ENCODE measurements at regions not wholly inside any gene's neighbourhood (a gene's known extent, or its start where the extent isn't known, plus 50 kb on each side); places are given as distances from the start of the nearest gene placed in this dataset.

DNA sequence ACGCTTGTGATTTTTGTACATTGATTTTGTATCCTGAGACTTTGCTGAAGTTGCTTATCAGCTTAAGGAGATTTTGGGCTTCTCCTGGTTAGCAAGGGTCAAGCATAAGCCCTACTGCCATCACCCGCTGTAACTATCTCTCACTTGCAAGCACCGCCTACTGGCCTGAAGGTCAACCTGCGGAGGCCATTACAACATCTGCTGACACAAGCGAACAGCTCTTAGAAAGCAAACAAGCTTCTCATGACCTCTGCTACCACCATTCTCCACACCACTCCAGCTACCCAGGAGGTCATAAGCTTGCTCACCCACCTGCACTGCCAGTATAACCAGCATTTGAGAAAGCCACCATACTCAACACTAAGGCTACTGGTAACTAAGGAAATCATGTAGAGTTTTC, 288.4 kb upstream of the KIRREL3 start:
- no peak for DNase-seq (ENCODE audit: low read depth)
- TF ChIP-seq, protein P1, sequence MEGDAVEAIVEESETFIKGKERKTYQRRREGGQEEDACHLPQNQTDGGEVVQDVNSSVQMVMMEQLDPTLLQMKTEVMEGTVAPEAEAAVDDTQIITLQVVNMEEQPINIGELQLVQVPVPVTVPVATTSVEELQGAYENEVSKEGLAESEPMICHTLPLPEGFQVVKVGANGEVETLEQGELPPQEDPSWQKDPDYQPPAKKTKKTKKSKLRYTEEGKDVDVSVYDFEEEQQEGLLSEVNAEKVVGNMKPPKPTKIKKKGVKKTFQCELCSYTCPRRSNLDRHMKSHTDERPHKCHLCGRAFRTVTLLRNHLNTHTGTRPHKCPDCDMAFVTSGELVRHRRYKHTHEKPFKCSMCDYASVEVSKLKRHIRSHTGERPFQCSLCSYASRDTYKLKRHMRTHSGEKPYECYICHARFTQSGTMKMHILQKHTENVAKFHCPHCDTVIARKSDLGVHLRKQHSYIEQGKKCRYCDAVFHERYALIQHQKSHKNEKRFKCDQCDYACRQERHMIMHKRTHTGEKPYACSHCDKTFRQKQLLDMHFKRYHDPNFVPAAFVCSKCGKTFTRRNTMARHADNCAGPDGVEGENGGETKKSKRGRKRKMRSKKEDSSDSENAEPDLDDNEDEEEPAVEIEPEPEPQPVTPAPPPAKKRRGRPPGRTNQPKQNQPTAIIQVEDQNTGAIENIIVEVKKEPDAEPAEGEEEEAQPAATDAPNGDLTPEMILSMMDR (conservative IDR thresholded peaks at IDR 0.05; ENCODE audit: low read length) = no peak
- H3K4me3 ChIP-seq (ENCODE audit: low read length) = no peak overlapping the region

DNA sequence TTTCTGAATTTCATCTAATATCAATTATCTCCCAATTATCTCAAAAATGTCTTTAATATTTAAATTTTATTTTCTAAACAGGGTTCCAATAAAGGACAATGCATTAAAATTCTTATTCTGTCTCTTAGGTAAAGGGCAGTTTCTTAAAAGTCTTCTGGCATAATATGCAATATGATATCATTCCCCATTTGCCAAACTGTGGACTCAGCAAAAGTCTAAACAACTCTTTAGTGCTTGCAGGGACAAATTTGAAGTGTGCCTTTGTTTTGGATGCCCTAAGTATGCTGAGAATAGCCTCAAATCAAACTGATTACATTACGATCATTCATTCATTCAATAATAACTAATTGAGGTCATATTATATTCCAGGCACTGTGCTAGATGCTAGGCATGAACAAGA, 281.0 kb upstream of the KIRREL3 start:
- DNase-seq (ENCODE audit: low read depth) = no peak
- no peak overlapping the region for H3K4me3 ChIP-seq (ENCODE audit: low read length)
- TF ChIP-seq, protein P1 (conservative IDR thresholded peaks at IDR 0.05; ENCODE audit: low read length) = no peak

DNA sequence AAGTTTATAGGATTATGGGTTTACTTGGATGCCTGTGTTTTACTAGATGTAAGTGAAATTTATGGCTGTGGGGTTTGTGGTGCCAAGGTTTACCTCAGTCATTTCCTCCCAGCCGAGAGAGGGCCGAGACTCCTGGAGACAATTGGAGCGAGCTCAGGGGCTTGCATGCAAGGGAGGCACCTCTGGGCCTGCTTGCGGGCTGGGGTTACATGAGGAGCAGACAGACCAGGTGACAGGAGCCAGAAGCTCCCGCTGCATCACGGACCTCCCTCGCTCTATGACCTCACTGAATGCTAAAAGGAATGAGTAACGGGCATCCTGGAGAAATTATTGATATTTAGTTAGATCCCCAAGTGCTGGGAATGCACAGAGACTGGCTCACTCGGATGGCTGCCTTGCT, 275.2 kb upstream of the KIRREL3 start:
- H3K4me3 ChIP-seq (ENCODE audit: low read length) = no peak overlapping the region
- DNase-seq (ENCODE audit: low read depth) = no peak
- TF ChIP-seq, protein P1 (conservative IDR thresholded peaks at IDR 0.05; ENCODE audit: low read length) = no peak

DNA sequence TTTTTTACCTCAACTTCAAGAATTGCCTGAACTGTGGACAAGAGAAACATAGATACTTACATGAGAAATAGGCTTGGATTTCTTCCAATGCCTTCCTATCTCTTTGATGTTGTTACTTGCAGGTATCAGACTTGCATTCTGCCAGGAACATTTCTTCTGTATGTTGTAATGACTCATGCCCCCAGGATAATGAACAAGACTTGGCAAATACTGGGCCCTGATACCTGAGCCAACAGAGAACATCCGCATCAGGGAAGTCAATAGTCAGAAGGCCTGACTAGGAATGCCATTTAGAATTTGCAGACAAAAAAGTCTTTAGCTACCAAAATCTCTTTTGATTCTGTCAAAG, 273.7 kb upstream of the KIRREL3 start:
- DNase-seq (ENCODE audit: low read depth) = no peak
- no peak overlapping the region for H3K4me3 ChIP-seq (ENCODE audit: low read length)
- TF ChIP-seq, protein P1 (conservative IDR thresholded peaks at IDR 0.05; ENCODE audit: low read length) = no peak

DNA sequence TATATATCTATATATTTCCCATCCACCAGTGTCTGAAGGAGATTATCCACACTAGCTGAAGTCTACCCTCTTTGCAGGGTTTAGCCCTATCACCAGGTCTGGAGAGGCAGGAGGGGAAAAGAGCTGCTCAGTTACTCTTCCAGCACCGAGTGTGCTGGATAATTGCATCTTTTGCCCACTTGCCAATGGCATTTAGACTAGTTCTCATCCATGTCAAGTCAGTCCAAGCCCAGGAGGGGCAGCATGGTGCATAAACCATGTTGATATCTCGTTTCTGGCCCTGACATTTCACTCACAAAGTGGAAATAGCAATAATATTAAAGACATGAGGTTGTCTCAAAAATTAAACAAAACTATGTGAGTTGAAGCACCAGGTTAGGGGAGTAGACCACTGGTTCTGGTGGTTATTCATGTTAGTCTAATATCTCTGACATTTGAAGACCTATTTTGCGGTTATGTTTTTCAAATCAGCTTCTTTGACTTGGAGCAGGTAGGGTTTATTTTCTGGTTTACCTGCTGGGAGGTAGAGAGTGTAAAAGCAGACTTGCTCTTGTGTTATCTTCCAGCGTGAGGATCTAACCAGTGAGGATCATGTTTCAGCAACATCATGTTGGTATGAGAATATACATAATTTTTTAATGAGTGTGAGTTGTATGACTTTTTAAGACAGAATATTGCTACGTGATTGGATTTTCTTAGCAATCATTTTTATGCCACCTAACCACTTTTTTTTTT, 273.2 kb upstream of the KIRREL3 start:
- no peak overlapping the region for H3K4me3 ChIP-seq (ENCODE audit: low read length)
- DNase-seq (ENCODE audit: low read depth) = no peak
- TF ChIP-seq, protein P1 (conservative IDR thresholded peaks at IDR 0.05; ENCODE audit: low read length) = no peak

DNA sequence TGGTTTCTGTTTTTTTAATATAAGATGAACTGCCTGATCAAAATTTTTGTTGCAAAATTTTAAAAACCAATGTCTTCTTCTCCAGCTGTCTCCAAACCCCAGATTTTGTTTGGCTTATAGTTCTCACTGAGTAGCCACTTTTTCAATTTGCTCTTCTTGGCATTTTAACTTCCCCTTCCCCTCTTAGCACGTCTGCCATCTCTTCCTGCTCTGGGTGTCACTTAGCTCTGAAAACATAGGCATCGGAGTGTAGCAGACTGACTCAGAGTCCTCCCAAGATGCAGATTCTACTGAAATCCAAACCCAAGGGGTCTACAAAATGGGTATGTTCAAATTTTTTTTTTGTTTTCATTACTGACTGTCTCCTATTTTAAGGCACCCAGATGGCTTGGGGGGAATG, 270.3 kb upstream of the KIRREL3 start:
- DNase-seq (ENCODE audit: low read depth) = no peak
- TF ChIP-seq, protein P1 (conservative IDR thresholded peaks at IDR 0.05; ENCODE audit: low read length) = no peak
- H3K4me3 ChIP-seq (ENCODE audit: low read length) = no peak overlapping the region

DNA sequence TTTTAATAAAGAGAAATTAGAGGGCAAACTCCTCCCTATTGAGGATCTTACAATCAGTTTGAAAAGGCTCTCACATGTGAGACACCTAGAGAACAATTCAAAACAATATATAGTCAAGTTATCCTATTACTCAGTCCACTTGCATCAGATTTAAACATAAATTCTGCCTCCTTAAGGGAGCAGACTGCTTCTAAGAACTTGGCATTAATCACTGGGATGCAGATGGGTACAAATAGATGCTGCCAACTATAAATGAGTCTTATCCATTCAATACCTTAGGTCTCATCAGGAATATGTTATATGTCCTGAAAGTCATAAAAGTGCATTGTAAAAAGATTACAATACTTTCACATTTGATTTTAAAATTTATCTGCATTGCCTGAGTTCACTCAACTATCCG, 269.3 kb upstream of the KIRREL3 start:
- H3K4me3 ChIP-seq (ENCODE audit: low read length) = no peak overlapping the region
- DNase-seq (ENCODE audit: low read depth) = no peak
- TF ChIP-seq, protein P1 (conservative IDR thresholded peaks at IDR 0.05; ENCODE audit: low read length) = no peak
